H1 (cell line): ENCODE measurements at regions not wholly inside any gene's neighbourhood (a gene's known extent, or its start where the extent isn't known, plus 50 kb on each side); places are given as distances from the start of the nearest gene placed in this dataset.

Source experiments
- CTCF ChIA-PET: fragments of 300-600 bp; sonication (Branson Sonifier 250); formaldehyde crosslinking; loops from one replicate; lab custom pipeline; 2021; ENCODE audit not compliant: partially characterized antibody; lab: Charles Lee
- POLR2A ChIA-PET: fragments of 300-600 bp; sonication (Branson Sonifier 250); formaldehyde crosslinking; loops from one replicate; lab custom pipeline; 2021; ENCODE audit warnings: inconsistent platforms; ENCODE audit not compliant: partially characterized antibody; lab: Charles Lee
- DNase-seq, 2 experiments: peaks; one replicate each; pipeline versions ENCODE4 v3.0.0 to v3.0.0-alpha.2; 2010 to 2022; ENCODE audit warnings: low spot score in 2 of 2, low read depth in 1 of 2, mixed read lengths in 1 of 2
- FAIRE-seq: peaks from 2 replicates; lab custom pipeline; 2011; peaks lifted over from hg19 to GRCh38; lab: Jason Lieb, UNC
- H2AFZ ChIP-seq: 2 replicates; pipeline ENCODE4 v1.8.1; 2012; ENCODE audit warnings: low read length, inconsistent platforms
- H2AK5ac ChIP-seq: 2 replicates; pipeline ENCODE4 v1.6.1; 2013; ENCODE audit warnings: low read depth, low read length
- H2BK120ac ChIP-seq: replicated peaks from 2 replicates; pipeline ENCODE3; 2013; ENCODE audit warnings: low read depth, low read length, inconsistent platforms
- H2BK12ac ChIP-seq: 2 replicates; pipeline ENCODE4 v1.6.1; 2013; ENCODE audit warnings: low read depth, low read length
- H2BK15ac ChIP-seq: 2 replicates; pipeline ENCODE4 v1.6.1; 2013; ENCODE audit warnings: low read length
- H2BK20ac ChIP-seq: 2 replicates; pipeline ENCODE4 v1.6.1; 2013; ENCODE audit warnings: low read length
- H2BK5ac ChIP-seq: 2 replicates; pipeline ENCODE4 v1.6.1; 2013; ENCODE audit warnings: low read depth, low read length
- H3K14ac ChIP-seq: 2 replicates; pipeline ENCODE4 v1.6.1; 2013; ENCODE audit warnings: inconsistent platforms; ENCODE audit not compliant: insufficient read length
- H3K18ac ChIP-seq: 2 replicates; pipeline ENCODE4 v1.6.1; 2013; ENCODE audit warnings: low read length; ENCODE audit errors: extremely low read depth
- H3K23ac ChIP-seq: 2 replicates; pipeline ENCODE4 v1.6.1; 2013; ENCODE audit warnings: inconsistent platforms; ENCODE audit not compliant: insufficient read length
- H3K23me2 ChIP-seq: 2 replicates; pipeline ENCODE4 v1.6.1; 2013; ENCODE audit warnings: low read depth, low read length
- H3K27ac ChIP-seq: 2 replicates; pipeline ENCODE4 v1.6.1; 2011; ENCODE audit warnings: low read depth, low read length, inconsistent platforms
- H3K27me3 ChIP-seq, 4 experiments: replicated peaks in 1 of 4; 1 replicate in 1 of 4; 2 replicates in 3 of 4; pipeline versions ENCODE4 v1.6.1 to v1.8.1; 2011 to 2013; ENCODE audit warnings: low read length in 3 of 4, mild to moderate bottlenecking in 3 of 4, inconsistent platforms in 2 of 4, mixed read lengths in 2 of 4, moderate library complexity in 1 of 4; ENCODE audit not compliant: control insufficient read depth in 3 of 4, insufficient read depth in 3 of 4; ENCODE audit errors: extremely low read depth in 1 of 4
- H3K36me3 ChIP-seq, 4 experiments: 2 replicates each; pipeline versions ENCODE4 v1.6.1 to v1.8.1; 2011 to 2013; ENCODE audit warnings: mild to moderate bottlenecking in 4 of 4, low read length in 3 of 4, moderate library complexity in 2 of 4, control low read depth in 1 of 4, inconsistent platforms in 1 of 4; ENCODE audit not compliant: insufficient read depth in 4 of 4, control insufficient read depth in 2 of 4
- H3K4ac ChIP-seq: replicated peaks from 2 replicates; pipeline ENCODE3; 2013; ENCODE audit warnings: low read length, low read depth, mixed read lengths, inconsistent platforms; ENCODE audit not compliant: insufficient read length
- H3K4me1 ChIP-seq, 4 experiments: replicated peaks in 1 of 4; 1 replicate in 1 of 4; 2 replicates in 3 of 4; pipeline versions ENCODE4 v1.6.1 to v1.8.1; 2011 to 2013; ENCODE audit warnings: low read length in 3 of 4, inconsistent platforms in 2 of 4, mixed read lengths in 1 of 4; ENCODE audit not compliant: insufficient read depth in 4 of 4, control insufficient read depth in 3 of 4
- H3K4me2 ChIP-seq, 2 experiments: 2 replicates each; pipeline versions ENCODE4 v1.6.1 to v1.8.1; 2011 to 2013; ENCODE audit warnings: low read depth in 2 of 2, low read length in 2 of 2, control low read depth in 1 of 2, inconsistent platforms in 1 of 2, mild to moderate bottlenecking in 1 of 2; ENCODE audit not compliant: insufficient read depth in 1 of 2
- H3K4me3 ChIP-seq, 4 experiments: fragments of 200-600, 300-600 bp in 1 of 4; sonication (generic), shearing (Covaris generic), sonication (Bioruptor Twin) in 1 of 4; 2 replicates each; pipeline versions ENCODE4 v1.5.1 to v1.8.1; 2011 to 2016; ENCODE audit warnings: low read length in 4 of 4, low read depth in 3 of 4, control low read depth in 2 of 4, inconsistent platforms in 2 of 4, mild to moderate bottlenecking in 2 of 4, mixed read lengths in 1 of 4, moderate library complexity in 1 of 4; ENCODE audit not compliant: insufficient read depth in 2 of 4; ENCODE audit errors: extremely low read depth in 1 of 4
- H3K56ac ChIP-seq: replicated peaks from 2 replicates; pipeline ENCODE3; 2013; ENCODE audit warnings: low read depth, mild to moderate bottlenecking, mixed read lengths, low read length, inconsistent platforms; ENCODE audit not compliant: insufficient read length
- H3K79me1 ChIP-seq: 2 replicates; pipeline ENCODE4 v1.6.1; 2013; ENCODE audit warnings: low read depth, low read length, control low read depth
- H3K79me2 ChIP-seq, 2 experiments: 2 replicates each; pipeline versions ENCODE4 v1.6.1 to v1.8.1; 2012 to 2013; ENCODE audit warnings: low read length in 2 of 2, mild to moderate bottlenecking in 2 of 2, inconsistent platforms in 1 of 2; ENCODE audit not compliant: insufficient read depth in 2 of 2, control insufficient read depth in 1 of 2
- H3K9ac ChIP-seq, 4 experiments: replicated peaks in 1 of 4; 1 replicate in 1 of 4; 2 replicates in 3 of 4; pipeline versions ENCODE4 v1.6.1 to v1.8.1; 2011 to 2013; ENCODE audit warnings: low read depth in 3 of 4, low read length in 3 of 4, control low read depth in 2 of 4, mild to moderate bottlenecking in 2 of 4, moderate library complexity in 2 of 4, inconsistent platforms in 1 of 4; ENCODE audit errors: extremely low read depth in 1 of 4
- H3K9me3 ChIP-seq, 2 experiments: 2 replicates each; pipeline versions ENCODE4 v1.6.1 to v1.8.1; 2012 to 2013; ENCODE audit warnings: mild to moderate bottlenecking in 2 of 2, moderate library complexity in 2 of 2, control low read depth in 1 of 2, inconsistent platforms in 1 of 2, low read depth in 1 of 2, low read length in 1 of 2, mixed read lengths in 1 of 2; ENCODE audit not compliant: insufficient read depth in 2 of 2
- H4K20me1 ChIP-seq, 2 experiments: replicated peaks in 1 of 2; 2 replicates each; pipeline versions ENCODE3 to v1.8.1; 2011 to 2013; ENCODE audit warnings: inconsistent platforms in 2 of 2, low read length in 2 of 2, mild to moderate bottlenecking in 1 of 2; ENCODE audit not compliant: insufficient read depth in 2 of 2, control insufficient read depth in 1 of 2
- H4K5ac ChIP-seq: 2 replicates; pipeline ENCODE4 v1.6.1; 2013; ENCODE audit warnings: low read length, low read depth, mixed read lengths, inconsistent platforms; ENCODE audit not compliant: insufficient read length
- H4K8ac ChIP-seq: 2 replicates; pipeline ENCODE4 v1.8.0; 2013; ENCODE audit warnings: mild to moderate bottlenecking, moderate library complexity, low read length, inconsistent platforms; ENCODE audit not compliant: insufficient read depth; ENCODE audit errors: extremely low read depth
- H4K91ac ChIP-seq: replicated peaks from 2 replicates; pipeline ENCODE3; 2013; ENCODE audit warnings: low read length, mixed read lengths, inconsistent platforms; ENCODE audit not compliant: insufficient read length
- BRCA1 ChIP-seq: IDR thresholded peaks from 2 replicates; pipeline ENCODE4 v1.6.1; 2012; ENCODE audit warnings: low read depth, low read length, improper control_type of control experiment
- CBX8 ChIP-seq: fragments of 300-800, 300-1000 bp; sonication (generic); IDR thresholded peaks from 2 replicates; pipeline ENCODE4 v1.7.1; 2016; ENCODE audit warnings: low read depth, low read length, borderline replicate concordance
- CEBPB ChIP-seq: IDR thresholded peaks from 2 replicates; pipeline ENCODE4 v1.6.1; 2012; ENCODE audit warnings: low read depth, low read length
- EGR1 ChIP-seq: IDR thresholded peaks from 2 replicates; pipeline ENCODE4 v1.6.1; 2011; ENCODE audit warnings: low read depth, low read length, borderline replicate concordance
- EZH2 ChIP-seq: fragments of 200-600 bp; sonication (generic); IDR thresholded peaks from 2 replicates; pipeline ENCODE4 v1.7.1; 2012; ENCODE audit warnings: low read depth, mild to moderate bottlenecking, moderate library complexity, low read length, inconsistent platforms; ENCODE audit not compliant: severe bottlenecking
- HDAC6 ChIP-seq: IDR thresholded peaks from one replicate; pipeline ENCODE4 v1.7.1; 2012; ENCODE audit warnings: low read depth, mild to moderate bottlenecking, inconsistent platforms, low read length, moderate library complexity
- POLR2A ChIP-seq, 2 experiments: IDR thresholded peaks; 1 replicate in 1 of 2; 2 replicates in 1 of 2; pipeline ENCODE4 v1.6.1; 2011; ENCODE audit warnings: low read depth in 2 of 2, low read length in 2 of 2, mild to moderate bottlenecking in 2 of 2; ENCODE audit errors: control extremely low read depth in 1 of 2
- POLR2AphosphoS5 ChIP-seq: IDR thresholded peaks from 2 replicates; pipeline ENCODE4 v1.6.1; 2011; ENCODE audit warnings: low read depth, low read length
- POU5F1 ChIP-seq: IDR thresholded peaks from 2 replicates; pipeline ENCODE4 v1.6.1; 2011; ENCODE audit warnings: low read depth, mild to moderate bottlenecking, low read length, moderate library complexity
- SP2 ChIP-seq: IDR thresholded peaks from 2 replicates; pipeline ENCODE4 v1.6.1; 2012; ENCODE audit warnings: mild to moderate bottlenecking, low read length, inconsistent platforms
- WGBS, 2 experiments: shearing (Covaris generic) in 1 of 2; methylation state at CpG; one replicate each; pipeline versions ENCODE4 v1.1.6 to v1.1.7; 2013 to 2015; ENCODE audit warnings: low lambda C conversion rate in 2 of 2, mixed read lengths in 2 of 2, inconsistent platforms in 1 of 2, low coverage in 1 of 2, missing lambda C conversion rate in 1 of 2; ENCODE audit not compliant: insufficient replicate concordance in 2 of 2, insufficient coverage in 1 of 2, insufficient read length in 1 of 2; ENCODE audit errors: extremely low coverage in 1 of 2, missing lambda C conversion rate in 1 of 2; 5-methylcytosine and 5-hydroxymethylcytosine counted together

DNA sequence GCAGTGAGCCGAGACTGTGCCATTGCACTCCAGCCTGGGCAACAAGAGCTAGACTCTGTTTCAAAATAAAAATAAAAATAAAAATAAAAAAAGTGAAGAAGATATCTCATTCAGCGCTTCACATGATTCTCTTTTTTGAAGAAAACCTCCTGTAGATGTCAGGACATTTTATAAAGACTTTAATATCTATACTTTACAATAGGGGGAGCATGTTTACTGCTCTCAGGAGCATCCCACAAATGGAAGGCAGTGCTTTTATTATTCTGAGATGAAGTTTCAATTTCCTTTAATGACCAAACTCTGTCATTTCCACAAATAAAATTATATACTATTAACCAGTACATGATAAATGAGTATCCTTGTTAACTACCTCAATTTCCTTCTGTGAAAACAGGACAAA lies 118.7 kb upstream of the MYOCD start:
- no peak overlapping the region for H4K5ac ChIP-seq
- no peak overlapping the region for H2BK12ac ChIP-seq
- FAIRE-seq (no peak), DNase-seq (no peak)
- H3K4ac ChIP-seq, result no peak overlapping the region
- H3K14ac ChIP-seq, result no peak overlapping the region
- H3K79me1 ChIP-seq, result no peaks in the 10 kb centered on the region
- no peak overlapping the region for H3K56ac ChIP-seq
- H3K23ac ChIP-seq, result no peak overlapping the region
- H3K79me2 ChIP-seq, result no peaks in the 10 kb centered on the region
- no peak overlapping the region for H2AFZ ChIP-seq
- no peak overlapping the region for H3K18ac ChIP-seq
- 96% methylated on average over 2 of the region's 2 CpGs; no CpG with 5 or more reads in 1 of the 2 experiments for WGBS, 2 experiments
- no peak overlapping the region for H2BK120ac ChIP-seq
- ChIA-PET CTCF (interaction anchor here (0.7 to 3.7 kb wide), 18 partner anchors 9 to 458 kb away, joined by 3 to 29 read pairs (median 5); no protein-coding TSS in a partner anchor), POLR2A (no interaction called here)
- H4K91ac ChIP-seq, result no peak overlapping the region
- H3K23me2 ChIP-seq, result no peaks in the 10 kb centered on the region
- H2BK15ac ChIP-seq, result no peak overlapping the region
- no peaks in the 10 kb centered on the region for H3K4me1 ChIP-seq
- no peak overlapping the region for H2AK5ac ChIP-seq
- no peak overlapping the region for H3K4me3 ChIP-seq
- H2BK5ac ChIP-seq, result no peak overlapping the region
- no peak overlapping the region for H4K8ac ChIP-seq
- no peaks in the 10 kb centered on the region for H3K36me3 ChIP-seq
- no peaks in the 10 kb centered on the region for H4K20me1 ChIP-seq
- no peak overlapping the region for H2BK20ac ChIP-seq
- no peak overlapping the region for H3K9ac ChIP-seq
- no peak overlapping the region for H3K27ac ChIP-seq
- H3K9me3 ChIP-seq, result no peaks in the 10 kb centered on the region
- no peaks in the 10 kb centered on the region for H3K27me3 ChIP-seq
- H3K4me2 ChIP-seq, result no peak overlapping the region
- TF ChIP-seq EZH2, result no peak
- TF ChIP-seq EGR1, result no peak
- no peak for TF ChIP-seq POLR2A (IDR thresholded peaks at IDR 0.05; ENCODE audit: control extremely low read depth in 1 of 2, low read depth in 2 of 2, low read length in 2 of 2)
- no peak for TF ChIP-seq HDAC6
- TF ChIP-seq BRCA1, result no peak
- no peak for TF ChIP-seq POU5F1
- TF ChIP-seq SP2, result no peak
- TF ChIP-seq CBX8, result no peak
- TF ChIP-seq POLR2AphosphoS5, result no peak
- TF ChIP-seq CEBPB, result no peak
